Bone marrow (tissue), 2 donors: ENCODE measurements at regions not wholly inside any gene's neighbourhood (a gene's known extent, or its start where the extent isn't known, plus 50 kb on each side); places are given as distances from the start of the nearest gene placed in this dataset.
"Not testable (repeated sequence)": the region's sequence is repeated elsewhere in the genome, so short reads cannot be mapped to it uniquely, and the experiment has no call there.

Experiments
- DNase-seq, 2 donors: peaks; one replicate each; lab custom pipeline; 2025; lab: John Stamatoyannopoulos, UW

- no peak for DNase-seq
These were observed 91.5 kb upstream of the KCNE2 start for GRCh38 chr21:34272321-34272720.

- no peak for DNase-seq
These were observed 89.8 kb upstream of the KCNE2 start for GRCh38 chr21:34274001-34274400.

GRCh38 chr21:34276711-34277425 is 86.9 kb upstream of the KCNE2 start:
- no peak for DNase-seq

GRCh38 chr21:34278451-34278850 is 85.4 kb upstream of the KCNE2 start:
- no peak for DNase-seq

- DNase-seq: no peak
These were observed 84.5 kb upstream of the KCNE2 start for GRCh38 chr21:34279285-34279684.

- DNase-seq: no peak
These were observed 83.9 kb upstream of the KCNE2 start for GRCh38 chr21:34279883-34280282.

GRCh38 chr21:34280389-34280795 is 83.4 kb upstream of the KCNE2 start:
- no peak for DNase-seq

GRCh38 chr21:34280959-34281358 is 82.8 kb upstream of the KCNE2 start:
- DNase-seq: no peak

- no peak for DNase-seq
These were observed 81.6 kb upstream of the KCNE2 start for GRCh38 chr21:34282223-34282622.

GRCh38 chr21:34284666-34285065 is 79.1 kb upstream of the KCNE2 start:
- no peak for DNase-seq

- not testable (repeated sequence) for DNase-seq
These were observed 75.8 kb upstream of the KCNE2 start for GRCh38 chr21:34288042-34288441.

GRCh38 chr21:34289856-34290255 is 74.0 kb upstream of the KCNE2 start:
- no peak for DNase-seq

- DNase-seq: no peak
These were observed 66.9 kb upstream of the KCNE2 start for GRCh38 chr21:34296878-34297277.

GRCh38 chr21:34298534-34299167 is 65.2 kb upstream of the KCNE2 start:
- no peak for DNase-seq

- no peak for DNase-seq
These were observed 64.7 kb upstream of the KCNE2 start for GRCh38 chr21:34299168-34299539.

GRCh38 chr21:34302521-34302920 is 61.3 kb upstream of the KCNE2 start:
- DNase-seq: no peak

- no peak for DNase-seq
These were observed 57.9 kb upstream of the KCNE2 start for GRCh38 chr21:34305605-34306604.

- no peak for DNase-seq
These were observed 55.7 kb upstream of the KCNE2 start for GRCh38 chr21:34307991-34308532.

GRCh38 chr21:34311561-34312330 is 52.1 kb upstream of the KCNE2 start:
- DNase-seq: no peak

GRCh38 chr21:34313116-34313515 is 50.7 kb upstream of the KCNE2 start:
- DNase-seq: no peak
